Gastrocnemius medialis (tissue), 4 donors: ENCODE measurements at regions not wholly inside any gene's neighbourhood (a gene's known extent, or its start where the extent isn't known, plus 50 kb on each side); places are given as distances from the start of the nearest gene placed in this dataset.

ENCODE experiments used
- POLR2A ChIP-seq, 2 donors: fragments of 450-650 bp; IDR thresholded peaks; one replicate each; pipeline ENCODE4 v1.6.1; 2017; ENCODE audit warnings: antibody characterized with exemption in 2 of 2, mild to moderate bottlenecking in 2 of 2, moderate library complexity in 2 of 2
- TF ChIP-seq, protein P1 (sequence below), 5 experiments: fragments of 450-650 bp in 3 of 5; fragments of 200-600 bp in 2 of 5; sonication (generic) in 2 of 5; IDR thresholded peaks in 4 of 5; conservative IDR thresholded peaks in 1 of 5; 1 replicate in 4 of 5; 2 replicates in 1 of 5; pipeline ENCODE4 v1.5.1; 2016 to 2019; ENCODE audit warnings: antibody characterized with exemption in 5 of 5, mild to moderate bottlenecking in 3 of 5, moderate library complexity in 3 of 5

GRCh38 chr9:92180669-92181181, 65.5 kb upstream of the SPTLC1 start:
- TF ChIP-seq, protein P1, sequence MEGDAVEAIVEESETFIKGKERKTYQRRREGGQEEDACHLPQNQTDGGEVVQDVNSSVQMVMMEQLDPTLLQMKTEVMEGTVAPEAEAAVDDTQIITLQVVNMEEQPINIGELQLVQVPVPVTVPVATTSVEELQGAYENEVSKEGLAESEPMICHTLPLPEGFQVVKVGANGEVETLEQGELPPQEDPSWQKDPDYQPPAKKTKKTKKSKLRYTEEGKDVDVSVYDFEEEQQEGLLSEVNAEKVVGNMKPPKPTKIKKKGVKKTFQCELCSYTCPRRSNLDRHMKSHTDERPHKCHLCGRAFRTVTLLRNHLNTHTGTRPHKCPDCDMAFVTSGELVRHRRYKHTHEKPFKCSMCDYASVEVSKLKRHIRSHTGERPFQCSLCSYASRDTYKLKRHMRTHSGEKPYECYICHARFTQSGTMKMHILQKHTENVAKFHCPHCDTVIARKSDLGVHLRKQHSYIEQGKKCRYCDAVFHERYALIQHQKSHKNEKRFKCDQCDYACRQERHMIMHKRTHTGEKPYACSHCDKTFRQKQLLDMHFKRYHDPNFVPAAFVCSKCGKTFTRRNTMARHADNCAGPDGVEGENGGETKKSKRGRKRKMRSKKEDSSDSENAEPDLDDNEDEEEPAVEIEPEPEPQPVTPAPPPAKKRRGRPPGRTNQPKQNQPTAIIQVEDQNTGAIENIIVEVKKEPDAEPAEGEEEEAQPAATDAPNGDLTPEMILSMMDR (IDR thresholded peaks at IDR 0.05 in 4 of 5, conservative IDR thresholded peaks at IDR 0.05 in 1 of 5) = no peak
- TF ChIP-seq POLR2A (IDR thresholded peaks at IDR 0.05) = no peak
